Transverse colon (tissue), 4 donors: ENCODE measurements at regions not wholly inside any gene's neighbourhood (a gene's known extent, or its start where the extent isn't known, plus 50 kb on each side); places are given as distances from the start of the nearest gene placed in this dataset.

Experiments used
- DNase-seq: peaks from one replicate; pipeline ENCODE4 v3.0.0-alpha.2; 2019
- H3K27ac ChIP-seq, 4 donors: fragments of 200-600 bp; sonication (generic); 2 replicates each; pipeline ENCODE4 v1.5.1; 2016 to 2018; ENCODE audit warnings: inconsistent platforms in 4 of 4
- H3K27me3 ChIP-seq: fragments of 200-600 bp; sonication (generic); 2 replicates; pipeline ENCODE4 v1.5.1; 2017; ENCODE audit warnings: inconsistent platforms
- H3K36me3 ChIP-seq, 4 donors: fragments of 200-600 bp; sonication (generic); 2 replicates each; pipeline ENCODE4 v1.5.1; 2017 to 2019; ENCODE audit warnings: inconsistent platforms in 4 of 4
- H3K4me1 ChIP-seq, 4 donors: fragments of 200-600 bp; sonication (generic); 2 replicates each; pipeline ENCODE4 v1.5.1; 2017 to 2020; ENCODE audit warnings: inconsistent platforms in 4 of 4
- H3K4me3 ChIP-seq, 4 donors: fragments of 200-600 bp; sonication (generic); 1 replicate in 1 of 4; 2 replicates in 3 of 4; pipeline versions ENCODE4 v1.5.1 to v1.6.1; 2017 to 2019; ENCODE audit warnings: inconsistent platforms in 4 of 4
- H3K9me3 ChIP-seq, 2 donors: fragments of 200-600 bp; sonication (generic); 2 replicates each; pipeline ENCODE4 v1.5.1; 2017 to 2019; ENCODE audit warnings: inconsistent platforms in 2 of 2
- EP300 ChIP-seq: sonication (generic); formaldehyde crosslinking; IDR thresholded peaks from one replicate; pipeline ENCODE4 v1.6.1; 2017; ENCODE audit warnings: antibody characterized with exemption, low read depth
- POLR2A ChIP-seq: fragments of 450-650 bp; IDR thresholded peaks from one replicate; pipeline ENCODE4 v1.6.1; 2016; ENCODE audit warnings: antibody characterized with exemption, mild to moderate bottlenecking, moderate library complexity
- POLR2AphosphoS5 ChIP-seq, 3 donors: sonication (generic); formaldehyde crosslinking; IDR thresholded peaks; one replicate each; pipeline ENCODE4 v1.6.1; 2016; ENCODE audit warnings: antibody characterized with exemption in 3 of 3
- WGBS, 2 donors: methylation state at CpG; one replicate each; pipeline ENCODE4 v1.1.5; 2018; ENCODE audit warnings: low coverage in 1 of 2; 5-methylcytosine and 5-hydroxymethylcytosine counted together
- in situ Hi-C, 4 donors: fragments of 200-750 bp; cut with MboI; loops; one replicate each; pipeline versions ENCODE4 v1.15.0 to v1.15.1; 2017; ENCODE audit warnings: low sequenced_read_pairs in 3 of 4, low pct_ligation_motif_present in 1 of 4, low pct_unique_long_range_greater_than_20kb in 1 of 4
- intact Hi-C: fragments of 100-400 bp; cut with DNase I; formaldehyde crosslinking; loops from one replicate; pipeline ENCODE4 v1.15.1; 2023; ENCODE audit warnings: low total_unique reads
- TF ChIP-seq, protein P1 (sequence below), 5 experiments: fragments of 200-600 bp in 3 of 5; fragments of 450-650 bp in 2 of 5; sonication (generic) in 3 of 5; IDR thresholded peaks; 1 replicate in 2 of 5; 2 replicates in 3 of 5; pipeline ENCODE4 v1.5.1; 2016 to 2017; ENCODE audit warnings: antibody characterized with exemption in 5 of 5, inconsistent platforms in 3 of 5, mild to moderate bottlenecking in 2 of 5, moderate library complexity in 1 of 5

DNA sequence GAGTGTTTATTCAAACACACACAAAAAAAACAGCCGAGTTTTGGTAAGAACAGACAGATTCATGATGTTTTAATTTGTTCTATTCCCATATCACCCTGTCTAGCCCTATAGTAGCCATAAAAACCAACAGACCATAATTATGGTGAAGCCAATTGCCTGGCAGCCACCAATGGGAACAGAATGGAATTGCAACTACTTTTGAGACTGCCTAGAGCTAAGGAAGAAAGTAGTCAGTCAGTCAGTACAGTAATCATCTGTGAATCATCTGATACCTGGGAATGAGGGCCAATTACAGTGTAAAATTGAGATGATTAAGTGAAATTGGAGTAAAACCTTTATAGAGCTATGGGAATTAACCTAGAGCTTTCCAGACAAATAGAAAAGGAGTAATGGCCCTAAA, 952.7 kb upstream of the KCND2 start:
- no peaks in the 10 kb centered on the region for H3K36me3 ChIP-seq
- in situ Hi-C loops = no loop called here
- H3K27me3 ChIP-seq = no peaks in the 10 kb centered on the region
- WGBS, 2 donors = 13 to 30% methylated on average over 1 of the region's 1 CpG
- no peaks in the 10 kb centered on the region for H3K9me3 ChIP-seq
- intact Hi-C loops = no loop called here
- H3K27ac ChIP-seq = no peak overlapping the region
- no peaks in the 10 kb centered on the region for H3K4me1 ChIP-seq
- TF ChIP-seq POLR2A (no peak), POLR2AphosphoS5 (IDR thresholded peaks at IDR 0.05) (no peak), EP300 (no peak)
- TF ChIP-seq, protein P1, sequence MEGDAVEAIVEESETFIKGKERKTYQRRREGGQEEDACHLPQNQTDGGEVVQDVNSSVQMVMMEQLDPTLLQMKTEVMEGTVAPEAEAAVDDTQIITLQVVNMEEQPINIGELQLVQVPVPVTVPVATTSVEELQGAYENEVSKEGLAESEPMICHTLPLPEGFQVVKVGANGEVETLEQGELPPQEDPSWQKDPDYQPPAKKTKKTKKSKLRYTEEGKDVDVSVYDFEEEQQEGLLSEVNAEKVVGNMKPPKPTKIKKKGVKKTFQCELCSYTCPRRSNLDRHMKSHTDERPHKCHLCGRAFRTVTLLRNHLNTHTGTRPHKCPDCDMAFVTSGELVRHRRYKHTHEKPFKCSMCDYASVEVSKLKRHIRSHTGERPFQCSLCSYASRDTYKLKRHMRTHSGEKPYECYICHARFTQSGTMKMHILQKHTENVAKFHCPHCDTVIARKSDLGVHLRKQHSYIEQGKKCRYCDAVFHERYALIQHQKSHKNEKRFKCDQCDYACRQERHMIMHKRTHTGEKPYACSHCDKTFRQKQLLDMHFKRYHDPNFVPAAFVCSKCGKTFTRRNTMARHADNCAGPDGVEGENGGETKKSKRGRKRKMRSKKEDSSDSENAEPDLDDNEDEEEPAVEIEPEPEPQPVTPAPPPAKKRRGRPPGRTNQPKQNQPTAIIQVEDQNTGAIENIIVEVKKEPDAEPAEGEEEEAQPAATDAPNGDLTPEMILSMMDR (IDR thresholded peaks at IDR 0.05) = no peak
- H3K4me3 ChIP-seq = no peak overlapping the region
- no peak for DNase-seq

DNA sequence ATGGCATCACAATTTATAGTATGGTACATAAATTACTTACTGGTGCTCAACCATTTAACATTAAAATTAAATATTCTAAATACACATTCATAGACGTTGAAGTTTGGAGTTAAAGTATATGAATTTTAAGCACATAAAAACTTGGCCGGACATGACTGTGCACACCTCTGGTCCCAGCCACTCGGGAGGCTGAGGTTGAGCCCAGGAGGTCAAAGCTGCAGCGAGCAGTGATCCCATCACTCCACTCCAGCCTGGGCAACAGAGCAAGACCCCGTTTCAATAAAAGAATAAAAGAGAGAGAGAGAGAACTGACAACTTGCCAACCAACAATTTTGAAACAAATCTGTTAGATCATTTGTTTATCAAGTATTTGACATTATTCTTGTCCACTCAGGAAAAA, 943.3 kb upstream of the KCND2 start:
- no peak overlapping the region for H3K27ac ChIP-seq
- H3K36me3 ChIP-seq = no peaks in the 10 kb centered on the region
- TF ChIP-seq EP300 (no peak), POLR2AphosphoS5 (IDR thresholded peaks at IDR 0.05) (no peak)
- intact Hi-C loops = no loop called here
- no peaks in the 10 kb centered on the region for H3K27me3 ChIP-seq
- WGBS, 2 donors = 74 to 82% methylated on average over 2 to 5 of the region's 5 CpGs
- H3K9me3 ChIP-seq = no peaks in the 10 kb centered on the region
- H3K4me3 ChIP-seq = no peak overlapping the region
- H3K4me1 ChIP-seq = no peaks in the 10 kb centered on the region
- in situ Hi-C loops = no loop called here
- DNase-seq = no peak

DNA sequence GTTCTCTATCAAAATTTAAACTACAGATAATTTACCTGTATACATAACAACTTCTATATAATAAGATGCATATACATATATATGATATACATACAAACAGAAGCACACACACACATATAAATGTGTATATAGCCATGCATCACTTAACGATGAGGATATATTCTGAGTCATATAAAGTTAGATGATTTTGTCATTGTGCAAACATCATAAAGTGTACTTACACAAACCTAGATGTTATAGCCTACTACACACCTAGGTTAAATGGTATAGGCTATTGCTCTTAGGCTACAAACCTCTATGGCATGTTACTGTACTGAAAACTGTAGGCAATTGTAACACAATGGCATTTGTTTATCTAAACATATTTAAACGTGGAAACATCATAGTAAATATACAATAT, 937.6 kb upstream of the KCND2 start:
- in situ Hi-C loops (no loop called here), intact Hi-C loops (no loop called here)
- Histone ChIP-seq H3K27me3 (no peaks in the 10 kb centered on the region), H3K4me1 (no peaks in the 10 kb centered on the region), H3K27ac (no peak overlapping the region), H3K9me3 (no peaks in the 10 kb centered on the region), H3K36me3 (no peaks in the 10 kb centered on the region), H3K4me3 (no peak overlapping the region)
- WGBS, 2 donors = 40 to 46% methylated on average over 2 of the region's 2 CpGs
- no peak for DNase-seq
- TF ChIP-seq, protein P1 (IDR thresholded peaks at IDR 0.05) = no peak
- TF ChIP-seq POLR2A (no peak), EP300 (no peak), POLR2AphosphoS5 (IDR thresholded peaks at IDR 0.05) (no peak)

DNA sequence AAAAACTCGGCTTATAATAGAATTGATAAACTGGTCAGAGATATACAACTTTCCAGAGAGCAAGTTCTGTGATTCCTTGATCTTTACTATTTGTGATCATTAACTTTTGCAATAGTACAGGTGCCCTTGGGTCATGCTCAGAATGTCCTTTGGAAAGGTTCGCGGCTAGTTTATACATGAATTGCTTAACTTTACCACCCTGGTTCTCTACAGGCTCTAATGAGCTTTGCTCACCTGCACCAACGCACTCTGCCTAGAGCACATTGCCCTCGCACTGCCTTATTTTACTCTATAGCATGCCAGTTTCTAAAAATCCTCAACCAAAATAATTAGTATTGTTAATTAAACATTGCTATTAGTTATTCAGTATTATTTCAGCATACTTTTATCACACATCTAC, 931.2 kb upstream of the KCND2 start:
- Histone ChIP-seq H3K9me3 (no peaks in the 10 kb centered on the region), H3K4me3 (no peak overlapping the region), H3K36me3 (no peaks in the 10 kb centered on the region), H3K27me3 (no peaks in the 10 kb centered on the region), H3K4me1 (no peaks in the 10 kb centered on the region), H3K27ac (no peak overlapping the region)
- TF ChIP-seq, protein P1 (IDR thresholded peaks at IDR 0.05) = no peak
- TF ChIP-seq POLR2A (no peak), POLR2AphosphoS5 (IDR thresholded peaks at IDR 0.05) (no peak)
- intact Hi-C loops = no loop called here
- in situ Hi-C loops = no loop called here
- DNase-seq = no peak
- WGBS, 2 donors = 72 to 75% methylated on average over 5 of the region's 5 CpGs

DNA sequence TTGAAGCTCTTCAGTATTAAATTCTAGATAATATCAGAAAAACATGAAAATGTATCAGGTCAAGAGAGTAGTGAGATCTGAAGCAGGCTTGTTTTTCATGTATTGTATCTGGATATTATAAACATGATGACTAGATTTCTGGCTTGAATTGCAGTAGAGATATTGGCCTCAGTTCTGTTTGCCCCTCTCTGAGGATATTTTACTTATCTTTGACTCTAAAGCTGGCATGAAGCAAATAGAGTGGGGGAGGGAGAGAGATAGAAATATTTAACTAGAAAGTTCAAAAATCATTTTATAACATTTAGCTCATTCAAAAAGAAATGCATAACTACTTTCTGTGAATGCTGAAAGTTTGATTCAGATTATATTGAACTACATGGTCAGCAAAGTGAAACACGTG, 929.7 kb upstream of the KCND2 start:
- no peaks in the 10 kb centered on the region for H3K27me3 ChIP-seq
- H3K4me3 ChIP-seq = no peak overlapping the region
- H3K4me1 ChIP-seq = no peaks in the 10 kb centered on the region
- H3K36me3 ChIP-seq = no peaks in the 10 kb centered on the region
- no peak overlapping the region for H3K27ac ChIP-seq
- no peaks in the 10 kb centered on the region for H3K9me3 ChIP-seq
- no peak for DNase-seq
- in situ Hi-C loops = no loop called here
- intact Hi-C loops = no loop called here
- 8 to 18% methylated on average over 1 of the region's 1 CpG for WGBS, 2 donors
- no peak for TF ChIP-seq EP300
- TF ChIP-seq POLR2A = no peak
- TF ChIP-seq POLR2AphosphoS5 (IDR thresholded peaks at IDR 0.05) = no peak
- TF ChIP-seq, protein P1 (IDR thresholded peaks at IDR 0.05) = no peak
